CD8-positive, alpha-beta memory T cell (primary cell): ENCODE measurements at regions not wholly inside any gene's neighbourhood (a gene's known extent, or its start where the extent isn't known, plus 50 kb on each side); places are given as distances from the start of the nearest gene placed in this dataset.

Experiments used
- CTCF ChIA-PET: fragments of 350-600 bp; sonication (Branson Sonifier 250); formaldehyde crosslinking; loops from one replicate; lab custom pipeline; 2021; ENCODE audit warnings: antibody characterized with exemption; lab: Charles Lee
- POLR2A ChIA-PET: fragments of 350-600 bp; sonication (Branson Sonifier 250); formaldehyde crosslinking; loops from one replicate; lab custom pipeline; 2021; ENCODE audit warnings: antibody characterized with exemption; lab: Charles Lee
- DNase-seq, 5 donors: peaks; one replicate each; pipeline versions ENCODE4 v3.0.0 to v3.0.0-alpha.2; 2020 to 2022; ENCODE audit warnings: mixed read lengths in 1 of 5
- H3K27ac ChIP-seq: one replicate; pipeline ENCODE4 v1.7.0; 2013; ENCODE audit warnings: low read depth, mild to moderate bottlenecking, low read length, moderate library complexity
- H3K27me3 ChIP-seq: 2 replicates; pipeline ENCODE4 v1.7.0; 2013; ENCODE audit warnings: low read length, mild to moderate bottlenecking; ENCODE audit not compliant: insufficient read depth, poor library complexity, severe bottlenecking
- H3K36me3 ChIP-seq: 2 replicates; pipeline ENCODE4 v1.7.0; 2013; ENCODE audit warnings: mild to moderate bottlenecking, low read length, moderate library complexity; ENCODE audit not compliant: insufficient read depth
- H3K4me1 ChIP-seq: 2 replicates; pipeline ENCODE4 v1.7.0; 2013; ENCODE audit warnings: mild to moderate bottlenecking, low read length, moderate library complexity; ENCODE audit not compliant: insufficient read depth
- H3K4me3 ChIP-seq: 2 replicates; pipeline ENCODE4 v1.7.0; 2013; ENCODE audit warnings: mild to moderate bottlenecking, low read length
- H3K9me3 ChIP-seq: 2 replicates; pipeline ENCODE4 v1.7.0; 2013; ENCODE audit warnings: mild to moderate bottlenecking, low read length
- H3K27ac Mint-ChIP-seq, 8 donors: one replicate each; pipeline ENCODE4 v1.8.0; 2020 to 2021; ENCODE audit warnings: mixed read lengths in 8 of 8, mild to moderate bottlenecking in 6 of 8, inconsistent platforms in 3 of 8, moderate library complexity in 3 of 8
- H3K27me3 Mint-ChIP-seq, 2 donors: one replicate each; pipeline ENCODE4 v1.8.0; 2020 to 2021; ENCODE audit warnings: mixed read lengths in 2 of 2, mild to moderate bottlenecking in 1 of 2, moderate library complexity in 1 of 2
- H3K36me3 Mint-ChIP-seq, 3 donors: one replicate each; pipeline ENCODE4 v1.8.0; 2020 to 2021; ENCODE audit warnings: mixed read lengths in 3 of 3, inconsistent platforms in 1 of 3, mild to moderate bottlenecking in 1 of 3
- H3K4me1 Mint-ChIP-seq, 3 donors: one replicate each; pipeline ENCODE4 v1.8.0; 2020 to 2021; ENCODE audit warnings: mixed read lengths in 3 of 3, inconsistent platforms in 1 of 3, mild to moderate bottlenecking in 1 of 3
- H3K4me3 Mint-ChIP-seq, 7 donors: one replicate each; pipeline ENCODE4 v1.8.0; 2020 to 2021; ENCODE audit warnings: mixed read lengths in 7 of 7, mild to moderate bottlenecking in 6 of 7, moderate library complexity in 4 of 7, inconsistent platforms in 2 of 7
- H3K9me3 Mint-ChIP-seq, 5 donors: one replicate each; pipeline ENCODE4 v1.8.0; 2020 to 2022; ENCODE audit warnings: mixed read lengths in 5 of 5, mild to moderate bottlenecking in 3 of 5, moderate library complexity in 2 of 5, inconsistent platforms in 1 of 5

DNA sequence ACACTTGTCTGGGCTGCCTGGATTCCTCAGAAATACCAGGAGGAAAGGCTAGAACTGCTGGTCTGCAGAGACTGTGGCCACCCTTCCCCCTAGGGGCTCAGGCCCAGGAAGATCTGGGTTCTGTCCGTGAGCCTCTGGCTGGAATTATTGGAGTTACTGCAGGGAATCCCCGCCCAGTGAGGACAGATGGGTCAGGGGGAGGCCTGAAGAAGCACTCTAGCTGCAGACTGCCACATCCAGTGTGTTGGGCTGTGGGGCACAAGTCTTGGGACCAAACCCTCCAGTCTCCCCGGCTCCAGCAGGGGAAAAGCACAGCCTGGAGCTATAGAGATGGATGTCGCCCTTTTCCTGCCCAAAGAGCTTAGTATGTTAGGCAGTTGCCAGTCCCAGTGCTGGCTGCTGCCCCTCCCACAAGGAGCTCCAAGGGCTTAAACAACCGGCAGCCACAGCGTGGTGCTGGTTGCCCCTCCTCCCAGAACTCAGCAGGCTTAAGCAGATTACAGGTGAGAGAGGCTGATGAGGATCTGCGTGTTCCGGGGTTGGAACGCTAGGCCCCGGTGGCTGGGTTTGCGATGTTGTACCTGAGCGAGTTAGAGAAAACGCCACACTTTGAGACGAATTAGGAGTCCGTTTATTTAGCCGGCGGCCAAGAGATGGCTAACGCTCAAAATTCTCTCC is 255.5 kb upstream of the LRRC7 start:
- H3K27me3 ChIP-seq = no peaks in the 10 kb centered on the region
- H3K4me1 ChIP-seq = no peaks in the 10 kb centered on the region
- H3K9me3 ChIP-seq = no peaks in the 10 kb centered on the region
- H3K36me3 ChIP-seq = no peaks in the 10 kb centered on the region
- H3K4me3 ChIP-seq = no peak overlapping the region
- no peaks in the 10 kb centered on the region for H3K4me1 Mint-ChIP-seq
- ChIA-PET POLR2A (no interaction called here), CTCF (no interaction called here)
- H3K27ac ChIP-seq = no peak overlapping the region
- no peaks in the 10 kb centered on the region for H3K36me3 Mint-ChIP-seq
- no peak overlapping the region for H3K4me3 Mint-ChIP-seq
- no peak for DNase-seq
- no peaks in the 10 kb centered on the region for H3K27me3 Mint-ChIP-seq
- H3K9me3 Mint-ChIP-seq = peaks cover 3 to 20% (median 10%) of the 10 kb centered on the region in 5 donors
- H3K27ac Mint-ChIP-seq = no peak overlapping the region

GRCh38 chr1:69313118-69313517 is 254.6 kb upstream of the LRRC7 start:
- Mint-ChIP-seq H3K4me3 (no peak overlapping the region), H3K4me1 (no peaks in the 10 kb centered on the region), H3K9me3 (peaks cover 3 to 20% (median 9%) of the 10 kb centered on the region in 5 donors), H3K36me3 (no peaks in the 10 kb centered on the region), H3K27me3 (no peaks in the 10 kb centered on the region), H3K27ac (no peak overlapping the region)
- Histone ChIP-seq H3K27ac (no peak overlapping the region), H3K36me3 (no peaks in the 10 kb centered on the region), H3K9me3 (no peaks in the 10 kb centered on the region), H3K4me1 (no peaks in the 10 kb centered on the region), H3K27me3 (no peaks in the 10 kb centered on the region), H3K4me3 (no peak overlapping the region)
- ChIA-PET CTCF (no interaction called here), POLR2A (no interaction called here)
- DNase-seq = no peak

DNA sequence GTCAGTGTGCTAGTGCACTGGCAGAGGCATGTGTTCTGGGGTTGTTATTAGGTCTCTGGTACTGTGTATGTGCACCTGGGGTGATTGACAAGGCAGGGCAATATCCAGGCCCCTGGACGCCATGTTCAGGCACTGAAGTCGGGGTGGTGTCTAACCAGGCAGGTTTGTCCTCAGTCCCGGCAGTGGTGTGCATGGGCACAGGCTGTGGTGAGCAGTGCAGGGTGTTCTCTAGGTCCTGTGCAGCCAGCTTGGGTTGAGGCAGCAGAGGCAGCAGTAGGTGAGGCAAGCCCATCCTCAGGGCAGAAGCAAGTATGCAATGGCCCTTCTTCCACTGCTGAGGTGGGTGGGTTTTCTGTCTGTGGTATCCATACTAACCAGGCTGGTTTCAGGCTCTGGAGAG is 252.3 kb upstream of the LRRC7 start:
- peaks cover 7 to 17% (median 9%) of the 10 kb centered on the region in 5 donors for H3K9me3 Mint-ChIP-seq

GRCh38 chr1:69315823-69316222 is 251.9 kb upstream of the LRRC7 start:
- H3K27ac Mint-ChIP-seq = no peak overlapping the region
- CTCF ChIA-PET = no interaction called here
- no peak overlapping the region for H3K4me3 Mint-ChIP-seq

More for the DNA sequence above, 252.3 kb upstream of the LRRC7 start:
- no peaks in the 10 kb centered on the region for H3K4me1 ChIP-seq
- no peak for DNase-seq
- no peaks in the 10 kb centered on the region for H3K27me3 Mint-ChIP-seq
- H3K36me3 ChIP-seq = no peaks in the 10 kb centered on the region
- H3K4me3 Mint-ChIP-seq = no peak overlapping the region
- ChIA-PET CTCF (no interaction called here), POLR2A (no interaction called here)
- H3K27ac ChIP-seq = no peak overlapping the region
- H3K27ac Mint-ChIP-seq = no peak overlapping the region
- H3K36me3 Mint-ChIP-seq = no peaks in the 10 kb centered on the region
- H3K4me3 ChIP-seq = no peak overlapping the region
- no peaks in the 10 kb centered on the region for H3K27me3 ChIP-seq
- no peaks in the 10 kb centered on the region for H3K9me3 ChIP-seq
- no peaks in the 10 kb centered on the region for H3K4me1 Mint-ChIP-seq

GRCh38 chr1:69319287-69319686 is 248.4 kb upstream of the LRRC7 start:
- DNase-seq = no peak
- no peak overlapping the region for H3K4me3 ChIP-seq
- no peaks in the 10 kb centered on the region for H3K36me3 ChIP-seq
- peaks cover 5 to 32% (median 6%) of the 10 kb centered on the region in 5 donors for H3K9me3 Mint-ChIP-seq
- H3K4me3 Mint-ChIP-seq = no peak overlapping the region
- H3K27me3 Mint-ChIP-seq = no peaks in the 10 kb centered on the region
- H3K27ac ChIP-seq = no peak overlapping the region
- ChIA-PET POLR2A (no interaction called here), CTCF (no interaction called here)
- H3K27ac Mint-ChIP-seq = no peak overlapping the region
- H3K4me1 ChIP-seq = no peaks in the 10 kb centered on the region
- no peaks in the 10 kb centered on the region for H3K4me1 Mint-ChIP-seq
- H3K36me3 Mint-ChIP-seq = no peaks in the 10 kb centered on the region
- H3K27me3 ChIP-seq = no peaks in the 10 kb centered on the region
- H3K9me3 ChIP-seq = no peaks in the 10 kb centered on the region

More at GRCh38 chr1:69315823-69316222, 251.9 kb upstream of the LRRC7 start:
- no peaks in the 10 kb centered on the region for H3K27me3 ChIP-seq
- no peak overlapping the region for H3K27ac ChIP-seq
- Mint-ChIP-seq H3K4me1 (no peaks in the 10 kb centered on the region), H3K9me3 (peaks cover 7 to 17% (median 9%) of the 10 kb centered on the region in 5 donors), H3K27me3 (no peaks in the 10 kb centered on the region), H3K36me3 (no peaks in the 10 kb centered on the region)
- H3K4me1 ChIP-seq = no peaks in the 10 kb centered on the region
- no peak overlapping the region for H3K4me3 ChIP-seq
- no peaks in the 10 kb centered on the region for H3K9me3 ChIP-seq
- no peak for DNase-seq
- POLR2A ChIA-PET = no interaction called here
- H3K36me3 ChIP-seq = no peaks in the 10 kb centered on the region

DNA sequence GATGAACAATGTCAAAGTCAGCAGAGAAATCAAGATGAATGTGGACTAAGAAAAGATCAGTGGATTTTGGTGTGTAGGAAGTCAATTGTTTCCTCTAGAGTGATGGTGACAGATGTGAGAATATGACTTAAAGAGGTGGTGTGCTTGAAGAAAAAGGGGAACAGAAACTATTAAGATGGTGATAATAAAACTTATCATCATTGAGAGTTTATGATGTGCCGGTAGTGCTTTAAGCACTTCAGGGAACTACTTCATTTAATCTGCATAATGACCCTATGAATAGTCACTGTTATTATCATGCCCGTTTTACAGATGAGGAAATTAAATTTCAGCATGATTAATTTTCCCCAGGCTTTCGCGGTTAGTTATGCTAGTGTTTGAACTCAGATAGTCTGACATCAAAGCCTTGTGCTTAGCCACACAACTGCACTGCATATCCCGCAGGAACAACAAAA is 246.9 kb upstream of the LRRC7 start:
- POLR2A ChIA-PET = no interaction called here

GRCh38 chr1:69321311-69321710 is 246.4 kb upstream of the LRRC7 start:
- H3K4me3 Mint-ChIP-seq = no peak overlapping the region
- peak overlapping the region in 1 of 8 donors; percentile 6 for H3K27ac Mint-ChIP-seq
- Histone ChIP-seq H3K4me3 (no peak overlapping the region), H3K27me3 (no peaks in the 10 kb centered on the region), H3K27ac (no peak overlapping the region), H3K4me1 (no peaks in the 10 kb centered on the region), H3K36me3 (no peaks in the 10 kb centered on the region), H3K9me3 (no peaks in the 10 kb centered on the region)
- DNase-seq = no peak
- peaks cover 0 to 38% (median 3%) of the 10 kb centered on the region in 5 donors for H3K9me3 Mint-ChIP-seq
- H3K4me1 Mint-ChIP-seq = no peaks in the 10 kb centered on the region
- CTCF ChIA-PET = no interaction called here
- H3K27me3 Mint-ChIP-seq = no peaks in the 10 kb centered on the region
- POLR2A ChIA-PET = no interaction called here
- H3K36me3 Mint-ChIP-seq = no peaks in the 10 kb centered on the region

More for the DNA sequence above, 246.9 kb upstream of the LRRC7 start:
- Mint-ChIP-seq H3K4me1 (no peaks in the 10 kb centered on the region), H3K36me3 (no peaks in the 10 kb centered on the region), H3K27ac (no peak overlapping the region), H3K9me3 (peaks cover 0 to 38% (median 4%) of the 10 kb centered on the region in 5 donors), H3K27me3 (no peaks in the 10 kb centered on the region), H3K4me3 (no peak overlapping the region)
- H3K4me1 ChIP-seq = no peaks in the 10 kb centered on the region
- H3K27me3 ChIP-seq = no peaks in the 10 kb centered on the region
- no peak overlapping the region for H3K4me3 ChIP-seq
- CTCF ChIA-PET = no interaction called here
- H3K27ac ChIP-seq = no peak overlapping the region
- H3K9me3 ChIP-seq = no peaks in the 10 kb centered on the region
- no peak for DNase-seq
- no peaks in the 10 kb centered on the region for H3K36me3 ChIP-seq

DNA sequence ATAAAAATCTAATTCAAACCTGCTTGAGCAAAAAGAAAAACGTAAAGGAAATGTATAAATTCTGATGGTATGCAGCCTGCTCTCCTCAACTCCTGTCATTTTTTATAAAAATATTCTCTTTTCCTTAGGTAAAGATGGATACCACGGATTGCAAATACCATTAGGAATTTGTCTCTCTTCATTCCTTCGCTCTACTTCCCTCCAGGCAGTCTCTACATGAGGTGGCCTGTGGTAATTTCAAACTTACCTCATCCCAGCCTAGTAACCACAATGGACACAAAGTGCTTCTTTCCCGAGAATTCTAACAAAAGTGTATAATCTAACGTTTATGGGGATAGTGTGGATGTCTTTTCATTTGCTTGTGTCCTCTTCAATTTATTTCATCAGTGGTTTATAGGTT is 239.5 kb upstream of the LRRC7 start:
- peaks cover 9 to 45% (median 17%) of the 10 kb centered on the region in 5 donors for H3K9me3 Mint-ChIP-seq
- Histone ChIP-seq H3K27me3 (no peaks in the 10 kb centered on the region), H3K4me3 (no peak overlapping the region), H3K27ac (no peak overlapping the region), H3K4me1 (no peaks in the 10 kb centered on the region), H3K9me3 (no peaks in the 10 kb centered on the region), H3K36me3 (no peaks in the 10 kb centered on the region)
- no peaks in the 10 kb centered on the region for H3K36me3 Mint-ChIP-seq
- ChIA-PET CTCF (no interaction called here), POLR2A (no interaction called here)
- no peak overlapping the region for H3K27ac Mint-ChIP-seq
- H3K4me1 Mint-ChIP-seq = no peaks in the 10 kb centered on the region
- peaks cover 0 to 1% of the 10 kb centered on the region in 2 donors for H3K27me3 Mint-ChIP-seq
- H3K4me3 Mint-ChIP-seq = no peak overlapping the region
- no peak for DNase-seq
